ENCODE measurements at regions not wholly inside any gene's neighbourhood (a gene's known extent, or its start where the extent isn't known, plus 50 kb on each side); places are given as distances from the start of the nearest gene placed in this dataset.
"Not testable (repeated sequence)": the region's sequence is repeated elsewhere in the genome, so short reads cannot be mapped to it uniquely, and the experiment has no call there.

- intact Hi-C loops (cut with DNase I), result no loop called here
- Histone ChIP-seq H3K27me3 (ENCODE audit: control insufficient read depth in 1 of 2, insufficient read depth in 2 of 2, low read length in 1 of 2) (no peaks in the 10 kb centered on the region), H3K4me3 (ENCODE audit: low read length in 2 of 2) (no peak overlapping the region), H3K36me3 (ENCODE audit: control insufficient read depth in 1 of 2, insufficient read depth in 2 of 2, low read length in 1 of 2) (no peaks in the 10 kb centered on the region), H3K9me3 (ENCODE audit: control insufficient read depth, low read length) (no peaks in the 10 kb centered on the region), H3K4me1 (ENCODE audit: control insufficient read depth in 1 of 2, insufficient read depth in 2 of 2, low read length in 2 of 2) (no peaks in the 10 kb centered on the region), H3K27ac (ENCODE audit: low read depth in 1 of 2, low read length in 2 of 2) (no peak overlapping the region)
- 30 to 47% methylated on average over 2 of the region's 2 CpGs for WGBS, 2 donors
- no peak for DNase-seq
- no peak for ATAC-seq (ENCODE audit: low FRiP score)
Observed at GRCh38 chr5:125898851-125899405, 524.3 kb upstream of the GRAMD2B start.

DNA sequence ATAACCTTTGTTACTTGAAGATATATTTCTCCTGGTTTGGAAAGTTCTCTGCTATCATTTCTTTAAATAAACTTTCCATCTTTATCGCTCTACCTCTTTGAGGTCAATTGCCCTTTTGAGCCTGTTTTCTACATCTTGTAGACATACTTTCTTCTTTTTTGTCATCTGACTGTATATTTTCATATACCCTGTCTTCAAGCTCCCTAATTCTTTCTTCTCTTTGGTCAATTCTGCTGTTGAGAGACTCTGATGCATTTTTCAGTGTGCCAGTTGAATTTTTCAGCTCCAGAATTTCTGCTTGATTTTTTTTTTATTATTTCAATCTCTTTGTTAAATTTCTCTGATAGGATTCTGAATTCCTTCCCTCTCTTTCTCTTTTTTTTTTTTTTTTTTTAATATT, 511.2 kb upstream of the GRAMD2B start:
- Histone ChIP-seq H3K4me1 (ENCODE audit: control insufficient read depth in 1 of 2, insufficient read depth in 2 of 2, low read length in 2 of 2) (no peaks in the 10 kb centered on the region), H3K9me3 (ENCODE audit: control insufficient read depth, low read length) (peaks cover 3% of the 10 kb centered on the region), H3K4me3 (ENCODE audit: low read length in 2 of 2) (no peak overlapping the region), H3K27me3 (ENCODE audit: control insufficient read depth in 1 of 2, insufficient read depth in 2 of 2, low read length in 1 of 2) (no peaks in the 10 kb centered on the region), H3K36me3 (ENCODE audit: control insufficient read depth in 1 of 2, insufficient read depth in 2 of 2, low read length in 1 of 2) (no peaks in the 10 kb centered on the region), H3K27ac (ENCODE audit: low read depth in 1 of 2, low read length in 2 of 2) (no peak overlapping the region)
- intact Hi-C loops (cut with DNase I), result no loop called here
- no peak for ATAC-seq (ENCODE audit: low FRiP score)
- no peak for DNase-seq
- 98 to 100% methylated on average over 1 of the region's 1 CpG for WGBS, 2 donors

DNA sequence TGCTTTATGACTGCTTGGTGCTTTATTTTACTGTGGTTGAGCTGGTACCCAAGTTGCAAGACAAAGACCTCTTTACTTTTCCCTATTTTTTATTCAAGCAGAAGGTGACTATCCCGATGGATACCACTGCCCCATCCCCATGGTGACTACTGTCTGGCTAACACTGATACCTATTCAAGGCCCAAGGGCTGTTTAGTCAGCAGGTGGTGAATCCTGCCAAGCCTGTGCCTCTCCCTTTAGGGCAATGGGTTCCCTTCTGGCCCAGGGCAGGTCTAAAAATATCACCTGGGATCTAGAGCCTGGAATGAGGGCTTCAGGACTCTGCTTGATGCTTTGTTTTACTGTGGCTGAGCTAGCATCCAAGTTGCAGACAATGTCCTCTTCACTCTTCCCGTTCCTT, 510.0 kb upstream of the GRAMD2B start:
- WGBS, 2 donors, result 94 to 100% methylated on average over 2 of the region's 2 CpGs
- Histone ChIP-seq H3K4me3 (ENCODE audit: low read length in 2 of 2) (no peak overlapping the region), H3K27ac (ENCODE audit: low read depth in 1 of 2, low read length in 2 of 2) (no peak overlapping the region), H3K9me3 (ENCODE audit: control insufficient read depth, low read length) (peaks cover 3% of the 10 kb centered on the region), H3K4me1 (ENCODE audit: control insufficient read depth in 1 of 2, insufficient read depth in 2 of 2, low read length in 2 of 2) (no peaks in the 10 kb centered on the region), H3K36me3 (ENCODE audit: control insufficient read depth in 1 of 2, insufficient read depth in 2 of 2, low read length in 1 of 2) (no peaks in the 10 kb centered on the region), H3K27me3 (ENCODE audit: control insufficient read depth in 1 of 2, insufficient read depth in 2 of 2, low read length in 1 of 2) (no peaks in the 10 kb centered on the region)
- DNase-seq, result no peak
- ATAC-seq (ENCODE audit: low FRiP score), result no peak
- intact Hi-C loops (cut with DNase I), result no loop called here

DNA sequence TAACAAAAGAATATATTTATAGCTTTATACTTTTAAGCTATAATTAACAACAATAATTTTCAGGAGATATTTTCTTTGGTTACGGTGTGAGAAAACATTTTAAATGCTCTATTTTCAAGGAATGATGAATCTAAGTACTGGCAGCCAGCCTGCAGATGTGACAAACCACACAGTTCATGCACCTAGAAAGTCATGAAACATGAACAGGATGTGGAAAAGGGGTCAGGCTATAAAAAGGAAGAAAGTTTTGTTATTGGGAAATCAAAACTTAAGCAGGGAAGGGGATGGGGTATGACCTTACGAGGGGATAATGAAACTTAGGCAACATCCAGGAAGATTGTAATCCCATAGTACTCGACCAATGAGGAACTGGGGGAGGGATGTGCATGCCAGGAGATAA, 508.7 kb upstream of the GRAMD2B start:
- Histone ChIP-seq H3K4me1 (ENCODE audit: control insufficient read depth in 1 of 2, insufficient read depth in 2 of 2, low read length in 2 of 2) (no peaks in the 10 kb centered on the region), H3K27ac (ENCODE audit: low read depth in 1 of 2, low read length in 2 of 2) (no peak overlapping the region), H3K27me3 (ENCODE audit: control insufficient read depth in 1 of 2, insufficient read depth in 2 of 2, low read length in 1 of 2) (no peaks in the 10 kb centered on the region), H3K36me3 (ENCODE audit: control insufficient read depth in 1 of 2, insufficient read depth in 2 of 2, low read length in 1 of 2) (no peaks in the 10 kb centered on the region), H3K4me3 (ENCODE audit: low read length in 2 of 2) (no peak overlapping the region), H3K9me3 (ENCODE audit: control insufficient read depth, low read length) (peaks cover 3% of the 10 kb centered on the region)
- intact Hi-C loops (cut with DNase I), result no loop called here
- DNase-seq, result no peak
- 71 to 83% methylated on average over 3 of the region's 3 CpGs for WGBS, 2 donors
- ATAC-seq (ENCODE audit: low FRiP score), result no peak

DNA sequence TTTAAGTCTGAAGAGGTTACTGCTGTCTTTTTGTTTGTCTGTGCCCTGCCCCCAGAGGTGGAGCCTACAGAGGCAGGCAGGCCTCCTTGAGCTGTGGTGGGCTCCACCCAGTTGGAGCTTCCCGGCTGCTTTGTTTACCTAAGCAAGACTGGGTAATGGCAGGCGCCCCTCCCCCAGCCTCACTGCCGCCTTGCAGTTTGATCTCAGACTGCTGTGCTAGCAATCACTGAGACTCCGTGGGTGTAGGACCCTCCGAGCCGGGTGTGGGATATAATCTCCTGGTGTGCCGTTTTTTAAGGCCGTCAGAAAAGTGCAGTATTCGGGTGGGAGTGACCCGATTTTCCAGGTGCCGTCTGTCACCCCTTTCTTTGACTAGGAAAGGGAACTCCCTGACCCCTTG, 499.3 kb upstream of the GRAMD2B start:
- H3K4me1 ChIP-seq (ENCODE audit: control insufficient read depth in 1 of 2, insufficient read depth in 2 of 2, low read length in 2 of 2); DNase-seq; H3K36me3 ChIP-seq (ENCODE audit: control insufficient read depth in 1 of 2, insufficient read depth in 2 of 2, low read length in 1 of 2); H3K4me3 ChIP-seq (ENCODE audit: low read length in 2 of 2); H3K9me3 ChIP-seq (ENCODE audit: control insufficient read depth, low read length); H3K27me3 ChIP-seq (ENCODE audit: control insufficient read depth in 1 of 2, insufficient read depth in 2 of 2, low read length in 1 of 2); H3K27ac ChIP-seq (ENCODE audit: low read depth in 1 of 2, low read length in 2 of 2); ATAC-seq (ENCODE audit: low FRiP score); intact Hi-C loops (cut with DNase I): not testable (repeated sequence)
- WGBS, 2 donors, result 84 to 90% methylated on average over 10 to 11 of the region's 11 CpGs

GRCh38 chr5:125926172-125926571, 497.0 kb upstream of the GRAMD2B start:
- DNase-seq (no peak), ATAC-seq (ENCODE audit: low FRiP score) (no peak)
- 79 to 85% methylated on average over 3 of the region's 3 CpGs for WGBS, 2 donors
- H3K4me1 ChIP-seq (ENCODE audit: control insufficient read depth in 1 of 2, insufficient read depth in 2 of 2, low read length in 2 of 2), result no peaks in the 10 kb centered on the region
- no peak overlapping the region for H3K4me3 ChIP-seq (ENCODE audit: low read length in 2 of 2)
- intact Hi-C loops (cut with DNase I), result no loop called here
- no peaks in the 10 kb centered on the region for H3K36me3 ChIP-seq (ENCODE audit: control insufficient read depth in 1 of 2, insufficient read depth in 2 of 2, low read length in 1 of 2)
- H3K27ac ChIP-seq (ENCODE audit: low read depth in 1 of 2, low read length in 2 of 2), result no peak overlapping the region
- H3K27me3 ChIP-seq (ENCODE audit: control insufficient read depth in 1 of 2, insufficient read depth in 2 of 2, low read length in 1 of 2), result no peaks in the 10 kb centered on the region
- peaks cover 3% of the 10 kb centered on the region for H3K9me3 ChIP-seq (ENCODE audit: control insufficient read depth, low read length)

DNA sequence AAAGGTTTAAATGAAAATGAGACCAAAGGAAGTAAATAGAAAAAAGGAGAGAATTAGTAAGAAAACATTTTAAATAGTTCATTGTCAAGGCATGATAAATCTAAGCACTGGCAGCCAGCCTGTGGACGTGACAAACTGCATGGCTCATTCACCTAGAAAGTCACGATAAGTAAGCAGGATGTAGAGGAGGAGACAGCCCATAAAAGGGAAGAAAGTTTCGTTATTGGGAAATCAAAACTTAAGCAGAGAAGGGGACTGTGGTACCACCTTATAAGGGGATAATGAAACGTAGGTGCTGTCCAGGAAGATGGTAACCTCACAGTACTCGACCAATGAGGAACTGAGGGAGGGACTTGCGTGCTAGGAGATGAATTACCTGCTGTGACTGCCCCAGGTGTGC, 494.5 kb upstream of the GRAMD2B start:
- Histone ChIP-seq H3K36me3 (ENCODE audit: control insufficient read depth in 1 of 2, insufficient read depth in 2 of 2, low read length in 1 of 2) (no peaks in the 10 kb centered on the region), H3K27ac (ENCODE audit: low read depth in 1 of 2, low read length in 2 of 2) (no peak overlapping the region), H3K4me3 (ENCODE audit: low read length in 2 of 2) (no peak overlapping the region), H3K27me3 (ENCODE audit: control insufficient read depth in 1 of 2, insufficient read depth in 2 of 2, low read length in 1 of 2) (no peaks in the 10 kb centered on the region), H3K9me3 (ENCODE audit: control insufficient read depth, low read length) (peaks cover 2% of the 10 kb centered on the region), H3K4me1 (ENCODE audit: control insufficient read depth in 1 of 2, insufficient read depth in 2 of 2, low read length in 2 of 2) (no peaks in the 10 kb centered on the region)
- DNase-seq (no peak), ATAC-seq (ENCODE audit: low FRiP score) (no peak)
- intact Hi-C loops (cut with DNase I), result no loop called here
- 59 to 63% methylated on average over 6 of the region's 6 CpGs for WGBS, 2 donors

GRCh38 chr5:125950012-125950615, 473.1 kb upstream of the GRAMD2B start:
- 75 to 85% methylated on average over 5 of the region's 5 CpGs for WGBS, 2 donors
- Histone ChIP-seq H3K36me3 (ENCODE audit: control insufficient read depth in 1 of 2, insufficient read depth in 2 of 2, low read length in 1 of 2) (no peaks in the 10 kb centered on the region), H3K9me3 (ENCODE audit: control insufficient read depth, low read length) (no peaks in the 10 kb centered on the region), H3K4me1 (ENCODE audit: control insufficient read depth in 1 of 2, insufficient read depth in 2 of 2, low read length in 2 of 2) (no peaks in the 10 kb centered on the region), H3K27me3 (ENCODE audit: control insufficient read depth in 1 of 2, insufficient read depth in 2 of 2, low read length in 1 of 2) (no peaks in the 10 kb centered on the region), H3K27ac (ENCODE audit: low read depth in 1 of 2, low read length in 2 of 2) (no peak overlapping the region), H3K4me3 (ENCODE audit: low read length in 2 of 2) (no peak overlapping the region)
- DNase-seq (no peak), ATAC-seq (ENCODE audit: low FRiP score) (no peak)
- intact Hi-C loops (cut with DNase I), result no loop called here

GRCh38 chr5:125961150-125961549, 462.1 kb upstream of the GRAMD2B start:
- no peak overlapping the region for H3K27ac ChIP-seq (ENCODE audit: low read depth in 1 of 2, low read length in 2 of 2)
- ATAC-seq (ENCODE audit: low FRiP score), result no peak
- H3K27me3 ChIP-seq (ENCODE audit: control insufficient read depth in 1 of 2, insufficient read depth in 2 of 2, low read length in 1 of 2), result no peaks in the 10 kb centered on the region
- intact Hi-C loops (cut with DNase I), result no loop called here
- 92 to 95% methylated on average over 1 of the region's 1 CpG for WGBS, 2 donors
- H3K4me1 ChIP-seq (ENCODE audit: control insufficient read depth in 1 of 2, insufficient read depth in 2 of 2, low read length in 2 of 2), result no peaks in the 10 kb centered on the region
- H3K4me3 ChIP-seq (ENCODE audit: low read length in 2 of 2), result no peak overlapping the region
- no peaks in the 10 kb centered on the region for H3K36me3 ChIP-seq (ENCODE audit: control insufficient read depth in 1 of 2, insufficient read depth in 2 of 2, low read length in 1 of 2)
- DNase-seq, result no peak
- no peaks in the 10 kb centered on the region for H3K9me3 ChIP-seq (ENCODE audit: control insufficient read depth, low read length)
